Prostate gland (tissue), 2 donors: ENCODE measurements at regions not wholly inside any gene's neighbourhood (a gene's known extent, or its start where the extent isn't known, plus 50 kb on each side); places are given as distances from the start of the nearest gene placed in this dataset.

ENCODE experiments used
- DNase-seq: peaks from one replicate; pipeline ENCODE4 v3.0.0-alpha.2; 2019; ENCODE audit warnings: low spot score
- H3K27ac ChIP-seq, 2 donors: fragments of 200-600 bp; sonication (generic); 2 replicates each; pipeline ENCODE4 v1.5.1; 2017 to 2019
- H3K27me3 ChIP-seq: fragments of 200-600 bp; sonication (generic); replicated peaks from 2 replicates; pipeline ENCODE4 v1.5.1; 2019; ENCODE audit not compliant: insufficient read depth
- H3K36me3 ChIP-seq, 2 donors: fragments of 200-600 bp; sonication (generic); 1 replicate in 1 of 2; 2 replicates in 1 of 2; pipeline versions ENCODE4 v1.5.1 to v1.8.1; 2017 to 2019
- H3K4me1 ChIP-seq: fragments of 200-600 bp; sonication (generic); replicated peaks from 2 replicates; pipeline ENCODE4 v1.5.1; 2019
- H3K4me3 ChIP-seq, 2 donors: fragments of 200-600 bp; sonication (generic); 2 replicates each; pipeline ENCODE4 v1.5.1; 2017 to 2019
- H3K9me3 ChIP-seq: fragments of 200-600 bp; sonication (generic); 2 replicates; pipeline ENCODE4 v1.5.1; 2017
- POLR2A ChIP-seq: fragments of 450-650 bp; IDR thresholded peaks from one replicate; pipeline ENCODE4 v1.6.1; 2016; ENCODE audit warnings: antibody characterized with exemption, mild to moderate bottlenecking
- POLR2AphosphoS5 ChIP-seq: sonication (generic); formaldehyde crosslinking; IDR thresholded peaks from one replicate; pipeline ENCODE4 v1.6.1; 2017; ENCODE audit warnings: antibody characterized with exemption
- WGBS: methylation state at CpG from one replicate; pipeline ENCODE4 v1.1.5; 2018; 5-methylcytosine and 5-hydroxymethylcytosine counted together
- intact Hi-C: fragments of 100-400 bp; cut with DNase I; formaldehyde crosslinking; loops from one replicate; pipeline ENCODE4 v1.14.2; 2022
- TF ChIP-seq, protein P1 (sequence below), 4 experiments: fragments of 200-600 bp in 2 of 4; fragments of 450-650 bp in 2 of 4; sonication (generic) in 2 of 4; IDR thresholded peaks; 1 replicate in 3 of 4; 2 replicates in 1 of 4; pipeline ENCODE4 v1.5.1; 2016 to 2019; ENCODE audit warnings: antibody characterized with exemption in 4 of 4, mild to moderate bottlenecking in 2 of 4, moderate library complexity in 2 of 4

DNA sequence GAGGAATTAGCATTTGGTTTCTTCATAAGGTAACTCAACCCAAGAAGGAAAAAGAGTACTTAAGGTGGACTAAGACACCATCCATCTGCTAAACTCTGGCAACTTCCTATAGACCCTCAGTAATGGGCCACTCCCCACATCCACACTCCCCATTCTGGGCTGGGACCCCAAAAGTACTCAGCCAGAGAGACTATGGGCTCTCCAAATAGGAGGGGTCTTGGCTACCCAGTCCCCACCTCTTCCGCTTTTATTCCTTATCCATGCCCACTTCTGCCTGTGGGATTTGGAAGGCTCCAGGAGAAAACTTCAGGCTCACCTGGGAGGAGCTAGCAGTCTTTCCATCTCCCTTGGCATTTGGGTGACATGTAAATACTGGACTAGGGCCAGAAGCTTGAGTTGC lies 164.5 kb upstream of the CCL2 start:
- DNase-seq, result no peak
- Histone ChIP-seq H3K9me3 (no peaks in the 10 kb centered on the region), H3K4me1 (no peaks in the 10 kb centered on the region), H3K36me3 (no peaks in the 10 kb centered on the region), H3K27me3 (no peaks in the 10 kb centered on the region), H3K4me3 (no peak overlapping the region), H3K27ac (no peak overlapping the region)
- 89% methylated on average over 1 of the region's 1 CpG for WGBS
- no peak for TF ChIP-seq POLR2A
- TF ChIP-seq POLR2AphosphoS5, result no peak
- TF ChIP-seq, protein P1, sequence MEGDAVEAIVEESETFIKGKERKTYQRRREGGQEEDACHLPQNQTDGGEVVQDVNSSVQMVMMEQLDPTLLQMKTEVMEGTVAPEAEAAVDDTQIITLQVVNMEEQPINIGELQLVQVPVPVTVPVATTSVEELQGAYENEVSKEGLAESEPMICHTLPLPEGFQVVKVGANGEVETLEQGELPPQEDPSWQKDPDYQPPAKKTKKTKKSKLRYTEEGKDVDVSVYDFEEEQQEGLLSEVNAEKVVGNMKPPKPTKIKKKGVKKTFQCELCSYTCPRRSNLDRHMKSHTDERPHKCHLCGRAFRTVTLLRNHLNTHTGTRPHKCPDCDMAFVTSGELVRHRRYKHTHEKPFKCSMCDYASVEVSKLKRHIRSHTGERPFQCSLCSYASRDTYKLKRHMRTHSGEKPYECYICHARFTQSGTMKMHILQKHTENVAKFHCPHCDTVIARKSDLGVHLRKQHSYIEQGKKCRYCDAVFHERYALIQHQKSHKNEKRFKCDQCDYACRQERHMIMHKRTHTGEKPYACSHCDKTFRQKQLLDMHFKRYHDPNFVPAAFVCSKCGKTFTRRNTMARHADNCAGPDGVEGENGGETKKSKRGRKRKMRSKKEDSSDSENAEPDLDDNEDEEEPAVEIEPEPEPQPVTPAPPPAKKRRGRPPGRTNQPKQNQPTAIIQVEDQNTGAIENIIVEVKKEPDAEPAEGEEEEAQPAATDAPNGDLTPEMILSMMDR (IDR thresholded peaks at IDR 0.05), result no peak
- intact Hi-C loops, result no loop called here

DNA sequence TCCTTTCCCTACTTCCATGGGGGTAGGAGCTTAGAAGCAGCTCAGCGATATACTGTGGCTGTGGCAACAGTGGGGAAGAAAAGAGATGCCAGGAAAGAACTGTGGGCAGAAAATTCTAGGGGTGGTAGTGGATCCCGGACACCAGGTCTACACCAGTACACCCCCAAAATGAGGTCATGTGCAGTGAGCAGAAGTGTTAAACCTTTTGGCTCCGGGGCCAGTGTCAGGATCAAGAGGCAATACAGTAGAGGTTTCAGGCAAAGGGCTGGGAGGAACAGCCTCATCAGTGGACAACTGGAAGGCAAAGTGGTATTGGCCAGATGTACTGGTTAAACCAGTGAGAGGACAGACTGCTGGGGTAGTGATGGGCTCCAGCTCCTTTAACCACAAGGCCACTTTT lies 163.1 kb upstream of the CCL2 start:
- 90% methylated on average over 3 of the region's 3 CpGs for WGBS
- DNase-seq, result no peak
- Histone ChIP-seq H3K9me3 (no peaks in the 10 kb centered on the region), H3K36me3 (no peaks in the 10 kb centered on the region), H3K27me3 (no peaks in the 10 kb centered on the region), H3K4me1 (no peaks in the 10 kb centered on the region), H3K27ac (no peak overlapping the region), H3K4me3 (no peak overlapping the region)
- intact Hi-C loops, result no loop called here
- TF ChIP-seq, protein P1 (IDR thresholded peaks at IDR 0.05), result no peak
- TF ChIP-seq POLR2AphosphoS5 (no peak), POLR2A (no peak)

DNA sequence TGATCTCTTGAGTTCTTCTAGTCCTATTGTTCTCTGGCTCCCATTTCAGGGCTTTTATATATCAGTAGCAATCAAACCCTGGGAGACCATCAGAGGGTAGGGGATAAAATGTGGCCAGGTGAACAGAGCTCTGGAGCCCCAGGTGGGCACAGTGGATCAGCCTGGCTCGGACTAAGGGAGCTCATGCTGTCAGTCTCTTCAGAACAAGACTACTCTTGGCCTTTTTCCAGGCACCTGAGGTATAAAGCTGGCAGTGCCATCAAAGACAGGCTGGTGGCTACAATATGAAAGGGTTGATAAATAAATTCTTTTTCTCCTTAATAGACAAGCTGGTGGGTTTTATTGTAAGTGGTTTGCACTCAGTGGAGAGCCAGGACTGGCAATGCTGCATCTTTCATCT lies 160.0 kb upstream of the CCL2 start:
- no peaks in the 10 kb centered on the region for H3K27me3 ChIP-seq
- no peak for TF ChIP-seq POLR2A
- no peaks in the 10 kb centered on the region for H3K4me1 ChIP-seq
- no peak overlapping the region for H3K27ac ChIP-seq
- WGBS, result 43% methylated on average over 1 of the region's 1 CpG
- intact Hi-C loops, result no loop called here
- no peak overlapping the region for H3K4me3 ChIP-seq
- H3K9me3 ChIP-seq, result no peaks in the 10 kb centered on the region
- H3K36me3 ChIP-seq, result no peaks in the 10 kb centered on the region
- no peak for DNase-seq

DNA sequence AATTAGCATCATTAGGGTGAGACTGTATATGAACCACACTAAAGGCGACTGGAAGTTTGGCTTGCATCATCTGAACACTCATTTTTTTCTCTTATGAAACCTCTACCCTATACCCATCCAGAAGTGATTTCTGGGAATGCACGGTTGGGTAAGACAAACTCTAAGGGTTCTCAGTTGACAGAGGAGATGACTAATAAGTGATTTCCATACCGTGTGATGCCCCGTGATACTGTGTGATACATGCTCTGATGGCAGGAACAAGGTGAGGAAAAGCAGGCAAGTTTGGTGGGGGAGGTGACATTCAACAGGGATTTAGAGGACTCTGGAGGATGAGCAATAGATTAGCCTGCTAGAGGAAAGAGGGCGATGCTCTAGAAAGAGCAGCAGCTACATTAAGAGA lies 156.4 kb upstream of the CCL2 start:
- Histone ChIP-seq H3K36me3 (no peaks in the 10 kb centered on the region), H3K27me3 (no peaks in the 10 kb centered on the region), H3K4me3 (no peak overlapping the region), H3K9me3 (no peaks in the 10 kb centered on the region), H3K27ac (no peak overlapping the region), H3K4me1 (no peaks in the 10 kb centered on the region)
- WGBS, result 82% methylated on average over 5 of the region's 5 CpGs
- intact Hi-C loops, result no loop called here
- DNase-seq, result no peak
- TF ChIP-seq POLR2AphosphoS5 (no peak), POLR2A (no peak)
- TF ChIP-seq, protein P1 (IDR thresholded peaks at IDR 0.05), result no peak

DNA sequence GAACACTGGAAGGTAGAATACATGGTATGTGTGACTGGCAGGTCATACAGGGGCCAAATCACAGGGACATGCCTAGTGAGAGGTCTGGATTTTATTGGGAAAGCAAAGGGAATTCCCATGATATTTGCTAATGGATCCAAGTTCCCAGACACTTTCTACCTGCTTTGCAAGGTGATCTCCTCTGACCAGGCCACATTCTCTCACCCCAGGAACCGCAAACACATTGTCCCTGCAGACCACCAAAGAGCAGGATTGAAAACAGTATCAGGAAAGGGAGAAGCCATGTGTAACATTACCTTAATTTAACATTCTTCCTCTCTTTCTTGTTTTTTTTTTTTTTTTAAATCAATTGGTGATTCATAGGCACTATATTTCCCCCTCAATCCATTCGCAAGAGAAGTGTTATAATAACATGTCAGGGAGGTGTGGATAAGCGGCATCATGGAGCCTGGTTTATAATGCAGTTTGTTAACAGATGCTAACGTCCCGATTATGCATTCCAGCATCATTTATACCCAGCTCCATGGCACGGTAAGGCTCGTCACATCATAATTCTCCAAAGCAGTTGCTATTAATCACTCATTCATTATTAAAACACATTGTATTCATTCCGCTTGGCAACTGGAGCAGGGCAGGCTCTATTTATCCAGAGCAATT lies 155.1 kb upstream of the CCL2 start:
- Histone ChIP-seq H3K36me3 (no peaks in the 10 kb centered on the region), H3K27ac (no peak overlapping the region), H3K4me1 (no peaks in the 10 kb centered on the region), H3K4me3 (no peak overlapping the region), H3K27me3 (no peaks in the 10 kb centered on the region), H3K9me3 (no peaks in the 10 kb centered on the region)
- TF ChIP-seq, protein P1 (IDR thresholded peaks at IDR 0.05), result no peak
- TF ChIP-seq POLR2AphosphoS5 (no peak), POLR2A (no peak)
- intact Hi-C loops, result no loop called here
- no peak for DNase-seq
- 72% methylated on average over 8 of the region's 8 CpGs for WGBS
